ENCODE measurements at regions not wholly inside any gene's neighbourhood (a gene's known extent, or its start where the extent isn't known, plus 50 kb on each side); places are given as distances from the start of the nearest gene placed in this dataset.

- CTCF ChIA-PET: interaction anchor here (0.6 kb wide), 1 partner anchor 1381 kb away, joined by 3 read pairs; no protein-coding TSS in a partner anchor
- TF ChIP-seq CTCF (conservative IDR thresholded peaks at IDR 0.05; ENCODE audit: low read depth): no peak
- no peak for DNase-seq (ENCODE audit: low spot score)
- H3K27ac ChIP-seq: no peak overlapping the region
- POLR2A ChIA-PET (ENCODE audit: low non-redundant PET): no interaction called here
These were observed 402.8 kb downstream of the BCAT1 start for GRCh38 chr12:24546084-24546483.

- no peak for DNase-seq (ENCODE audit: low spot score)
- no peak overlapping the region for H3K27ac ChIP-seq
- ChIA-PET CTCF (no interaction called here), POLR2A (ENCODE audit: low non-redundant PET) (no interaction called here)
- no peak for TF ChIP-seq CTCF (conservative IDR thresholded peaks at IDR 0.05; ENCODE audit: low read depth)
These were observed 404.5 kb downstream of the BCAT1 start for GRCh38 chr12:24544368-24544767.

- no peak for TF ChIP-seq CTCF (conservative IDR thresholded peaks at IDR 0.05; ENCODE audit: low read depth)
- DNase-seq (ENCODE audit: low spot score): no peak
- H3K27ac ChIP-seq: no peak overlapping the region
- ChIA-PET CTCF (interaction anchor here (0.6 kb wide), 1 partner anchor 572 kb away, joined by 3 read pairs; no protein-coding TSS in a partner anchor), POLR2A (ENCODE audit: low non-redundant PET) (no interaction called here)
These were observed 407.6 kb downstream of the BCAT1 start for GRCh38 chr12:24541193-24541871.

- DNase-seq (ENCODE audit: low spot score): no peak
- no peak overlapping the region for H3K27ac ChIP-seq
- ChIA-PET POLR2A (ENCODE audit: low non-redundant PET) (no interaction called here), CTCF (no interaction called here)
- no peak for TF ChIP-seq CTCF (conservative IDR thresholded peaks at IDR 0.05; ENCODE audit: low read depth)
These were observed 409.3 kb downstream of the BCAT1 start for GRCh38 chr12:24539646-24540045.

GRCh38 chr12:24537083-24537860 is 411.6 kb downstream of the BCAT1 start:
- no peak overlapping the region for H3K27ac ChIP-seq
- DNase-seq (ENCODE audit: low spot score): no peak
- no peak for TF ChIP-seq CTCF (conservative IDR thresholded peaks at IDR 0.05; ENCODE audit: low read depth)
- POLR2A ChIA-PET (ENCODE audit: low non-redundant PET): no interaction called here
- CTCF ChIA-PET: no interaction called here

GRCh38 chr12:24535334-24536069 is 413.4 kb downstream of the BCAT1 start:
- DNase-seq (ENCODE audit: low spot score): no peak
- no peak overlapping the region for H3K27ac ChIP-seq
- CTCF ChIA-PET: no interaction called here
- POLR2A ChIA-PET (ENCODE audit: low non-redundant PET): no interaction called here
- TF ChIP-seq CTCF (conservative IDR thresholded peaks at IDR 0.05; ENCODE audit: low read depth): no peak
